DOHH2 (cell line): ENCODE measurements at regions not wholly inside any gene's neighbourhood (a gene's known extent, or its start where the extent isn't known, plus 50 kb on each side); places are given as distances from the start of the nearest gene placed in this dataset.

Experiments
- CTCF ChIP-seq: fragments of 200-600 bp; sonication (generic); IDR thresholded peaks from one replicate; pipeline ENCODE4 v1.5.1; 2014; ENCODE audit warnings: antibody characterized with exemption, mild to moderate bottlenecking, low read depth, low read length; ENCODE audit not compliant: poor library complexity, severe bottlenecking
- EZH2phosphoT487 ChIP-seq: fragments of 200-600 bp; sonication (generic); IDR thresholded peaks from 2 replicates; pipeline ENCODE4 v1.6.1; 2017; ENCODE audit warnings: borderline replicate concordance, mild to moderate bottlenecking, antibody characterized with exemption, low read length, moderate library complexity, mixed read lengths

GRCh38 chr4:30922625-30923024 is 202.5 kb downstream of the PCDH7 start:
- TF ChIP-seq CTCF (no peak), EZH2phosphoT487 (no peak)
